Keratinocyte (primary cell): ENCODE measurements at regions not wholly inside any gene's neighbourhood (a gene's known extent, or its start where the extent isn't known, plus 50 kb on each side); places are given as distances from the start of the nearest gene placed in this dataset.

Experiments used
- DNase-seq: peaks from one replicate; pipeline ENCODE4 v3.0.0-alpha.2; 2011; ENCODE audit warnings: low read depth, missing footprints, low spot score
- FAIRE-seq: peaks from 2 replicates; lab custom pipeline; 2011; peaks lifted over from hg19 to GRCh38; lab: Jason Lieb, UNC
- H2AFZ ChIP-seq: 2 replicates; pipeline ENCODE4 v1.6.0; 2012; ENCODE audit warnings: low read length, control low read depth, inconsistent platforms; ENCODE audit not compliant: control insufficient read depth
- H3K27ac ChIP-seq: 2 replicates; pipeline ENCODE4 v1.5.1; 2011; ENCODE audit warnings: low read length; ENCODE audit not compliant: control insufficient read depth, insufficient read depth
- H3K27me3 ChIP-seq: 3 replicates; pipeline ENCODE4 v1.6.0; 2011; ENCODE audit warnings: low read length; ENCODE audit not compliant: control insufficient read depth, insufficient read depth; ENCODE audit errors: extremely low read depth
- H3K36me3 ChIP-seq, 2 experiments: 2 replicates in 1 of 2; 3 replicates in 1 of 2; pipeline ENCODE4 v1.5.1; 2011; ENCODE audit warnings: low read length in 2 of 2, mild to moderate bottlenecking in 1 of 2; ENCODE audit not compliant: control insufficient read depth in 2 of 2, insufficient read depth in 2 of 2; ENCODE audit errors: extremely low read depth in 1 of 2
- H3K4me1 ChIP-seq: 3 replicates; pipeline ENCODE4 v1.5.1; 2011; ENCODE audit warnings: low read length; ENCODE audit not compliant: control insufficient read depth, insufficient read depth; ENCODE audit errors: extremely low read depth
- H3K4me2 ChIP-seq: 3 replicates; pipeline ENCODE4 v1.6.0; 2011; ENCODE audit warnings: low read depth, low read length; ENCODE audit not compliant: control insufficient read depth, insufficient read depth; ENCODE audit errors: extremely low read depth
- H3K4me3 ChIP-seq, 3 experiments: fragments of 200-600 bp in 1 of 3; sonication (generic) in 1 of 3; 2 replicates in 2 of 3; 3 replicates in 1 of 3; pipeline ENCODE4 v1.5.1; 2011 to 2016; ENCODE audit warnings: low read length in 3 of 3, mild to moderate bottlenecking in 3 of 3, control low read depth in 2 of 3, inconsistent platforms in 1 of 3, low read depth in 1 of 3, mixed read lengths in 1 of 3, mixed run types in 1 of 3, moderate library complexity in 1 of 3; ENCODE audit not compliant: control insufficient read depth in 2 of 3, insufficient read depth in 2 of 3; ENCODE audit errors: extremely low read depth in 1 of 3
- H3K79me2 ChIP-seq: 2 replicates; pipeline ENCODE4 v1.6.0; 2012; ENCODE audit warnings: low read length; ENCODE audit not compliant: control insufficient read depth, insufficient read depth
- H3K9ac ChIP-seq: 3 replicates; pipeline ENCODE4 v1.6.0; 2011; ENCODE audit warnings: low read length; ENCODE audit not compliant: control insufficient read depth, insufficient read depth; ENCODE audit errors: extremely low read depth
- H3K9me1 ChIP-seq: 3 replicates; pipeline ENCODE4 v1.6.0; 2011; ENCODE audit warnings: low read length; ENCODE audit not compliant: control insufficient read depth, insufficient read depth; ENCODE audit errors: extremely low read depth
- H3K9me3 ChIP-seq: 2 replicates; pipeline ENCODE4 v1.5.1; 2012; ENCODE audit warnings: low read depth, low read length; ENCODE audit not compliant: control insufficient read depth
- H4K20me1 ChIP-seq: 3 replicates; pipeline ENCODE4 v1.6.0; 2011; ENCODE audit warnings: low read length; ENCODE audit not compliant: control insufficient read depth, insufficient read depth; ENCODE audit errors: extremely low read depth
- CTCF ChIP-seq, 3 experiments: IDR thresholded peaks in 1 of 3; conservative IDR thresholded peaks in 1 of 3; optimal IDR thresholded peaks in 1 of 3; 2 replicates in 2 of 3; 3 replicates in 1 of 3; pipeline versions ENCODE3 to v1.5.1; 2011; ENCODE audit warnings: low read length in 3 of 3, mild to moderate bottlenecking in 3 of 3, moderate library complexity in 2 of 3, control low read depth in 1 of 3, inconsistent platforms in 1 of 3; ENCODE audit not compliant: insufficient read depth in 2 of 3; ENCODE audit errors: extremely low read depth in 1 of 3
- EZH2 ChIP-seq: IDR thresholded peaks from one replicate; pipeline ENCODE4 v1.6.1; 2012; ENCODE audit warnings: inconsistent platforms, mild to moderate bottlenecking, low read length, moderate library complexity
- dilution Hi-C: fragments of 300-500 bp; cut with MboI; formaldehyde crosslinking; loops from one replicate; pipeline ENCODE4 v1.7.0; 2020; ENCODE audit warnings: low sequenced_read_pairs; ENCODE audit not compliant: extremely low pct_ligation_motif_present

- dilution Hi-C loops: no loop called here
- FAIRE-seq (no peak), DNase-seq (no peak)
- H3K36me3 ChIP-seq: no peaks in the 10 kb centered on the region
- H3K9me3 ChIP-seq: no peaks in the 10 kb centered on the region
- H3K4me1 ChIP-seq: no peaks in the 10 kb centered on the region
- no peaks in the 10 kb centered on the region for H3K79me2 ChIP-seq
- peaks cover 2% of the 10 kb centered on the region for H3K27me3 ChIP-seq
- H3K27ac ChIP-seq: no peak overlapping the region
- H2AFZ ChIP-seq: no peak overlapping the region
- H3K4me2 ChIP-seq: no peak overlapping the region
- TF ChIP-seq EZH2 (no peak), CTCF (optimal IDR thresholded peaks at IDR 0.05 in 1 of 3, IDR thresholded peaks at IDR 0.05 in 1 of 3, conservative IDR thresholded peaks at IDR 0.05 in 1 of 3; ENCODE audit: extremely low read depth in 1 of 3, insufficient read depth in 2 of 3, low read length in 3 of 3) (no peak)
- H4K20me1 ChIP-seq: no peaks in the 10 kb centered on the region
- H3K9me1 ChIP-seq: no peaks in the 10 kb centered on the region
- H3K9ac ChIP-seq: no peak overlapping the region
- no peak overlapping the region for H3K4me3 ChIP-seq
Observed at GRCh38 chr1:197985351-197985750, 68.2 kb downstream of the LHX9 start.

- H3K27ac ChIP-seq: no peak overlapping the region
- no peaks in the 10 kb centered on the region for H3K4me1 ChIP-seq
- H3K9me3 ChIP-seq: no peaks in the 10 kb centered on the region
- dilution Hi-C loops: no loop called here
- DNase-seq: no peak
- no peaks in the 10 kb centered on the region for H3K79me2 ChIP-seq
- H2AFZ ChIP-seq: no peak overlapping the region
- H3K9me1 ChIP-seq: no peaks in the 10 kb centered on the region
- H3K4me2 ChIP-seq: no peak overlapping the region
- no peak for FAIRE-seq
- TF ChIP-seq EZH2: no peak
- TF ChIP-seq CTCF (optimal IDR thresholded peaks at IDR 0.05 in 1 of 3, IDR thresholded peaks at IDR 0.05 in 1 of 3, conservative IDR thresholded peaks at IDR 0.05 in 1 of 3; ENCODE audit: extremely low read depth in 1 of 3, insufficient read depth in 2 of 3, low read length in 3 of 3): no peak
- no peaks in the 10 kb centered on the region for H3K36me3 ChIP-seq
- no peaks in the 10 kb centered on the region for H4K20me1 ChIP-seq
- no peaks in the 10 kb centered on the region for H3K27me3 ChIP-seq
- no peak overlapping the region for H3K4me3 ChIP-seq
- H3K9ac ChIP-seq: no peak overlapping the region
Observed at GRCh38 chr1:197986817-197987216, 69.6 kb downstream of the LHX9 start.
